Transverse colon (tissue), 4 donors: ENCODE measurements at regions not wholly inside any gene's neighbourhood (a gene's known extent, or its start where the extent isn't known, plus 50 kb on each side); places are given as distances from the start of the nearest gene placed in this dataset.

Experiments
- DNase-seq: peaks from one replicate; pipeline ENCODE4 v3.0.0-alpha.2; 2019
- H3K27ac ChIP-seq, 4 donors: fragments of 200-600 bp; sonication (generic); 2 replicates each; pipeline ENCODE4 v1.5.1; 2016 to 2018; ENCODE audit warnings: inconsistent platforms in 4 of 4
- H3K27me3 ChIP-seq: fragments of 200-600 bp; sonication (generic); 2 replicates; pipeline ENCODE4 v1.5.1; 2017; ENCODE audit warnings: inconsistent platforms
- H3K36me3 ChIP-seq, 4 donors: fragments of 200-600 bp; sonication (generic); 2 replicates each; pipeline ENCODE4 v1.5.1; 2017 to 2019; ENCODE audit warnings: inconsistent platforms in 4 of 4
- H3K4me1 ChIP-seq, 4 donors: fragments of 200-600 bp; sonication (generic); 2 replicates each; pipeline ENCODE4 v1.5.1; 2017 to 2020; ENCODE audit warnings: inconsistent platforms in 4 of 4
- H3K4me3 ChIP-seq, 4 donors: fragments of 200-600 bp; sonication (generic); 1 replicate in 1 of 4; 2 replicates in 3 of 4; pipeline versions ENCODE4 v1.5.1 to v1.6.1; 2017 to 2019; ENCODE audit warnings: inconsistent platforms in 4 of 4
- H3K9me3 ChIP-seq, 2 donors: fragments of 200-600 bp; sonication (generic); 2 replicates each; pipeline ENCODE4 v1.5.1; 2017 to 2019; ENCODE audit warnings: inconsistent platforms in 2 of 2
- EP300 ChIP-seq: sonication (generic); formaldehyde crosslinking; IDR thresholded peaks from one replicate; pipeline ENCODE4 v1.6.1; 2017; ENCODE audit warnings: antibody characterized with exemption, low read depth
- POLR2A ChIP-seq: fragments of 450-650 bp; IDR thresholded peaks from one replicate; pipeline ENCODE4 v1.6.1; 2016; ENCODE audit warnings: antibody characterized with exemption, mild to moderate bottlenecking, moderate library complexity
- POLR2AphosphoS5 ChIP-seq, 3 donors: sonication (generic); formaldehyde crosslinking; IDR thresholded peaks; one replicate each; pipeline ENCODE4 v1.6.1; 2016; ENCODE audit warnings: antibody characterized with exemption in 3 of 3
- WGBS, 2 donors: methylation state at CpG; one replicate each; pipeline ENCODE4 v1.1.5; 2018; ENCODE audit warnings: low coverage in 1 of 2; 5-methylcytosine and 5-hydroxymethylcytosine counted together
- in situ Hi-C, 4 donors: fragments of 200-750 bp; cut with MboI; loops; one replicate each; pipeline versions ENCODE4 v1.15.0 to v1.15.1; 2017; ENCODE audit warnings: low sequenced_read_pairs in 3 of 4, low pct_ligation_motif_present in 1 of 4, low pct_unique_long_range_greater_than_20kb in 1 of 4
- intact Hi-C: fragments of 100-400 bp; cut with DNase I; formaldehyde crosslinking; loops from one replicate; pipeline ENCODE4 v1.15.1; 2023; ENCODE audit warnings: low total_unique reads
- TF ChIP-seq, protein P1 (sequence below), 5 experiments: fragments of 200-600 bp in 3 of 5; fragments of 450-650 bp in 2 of 5; sonication (generic) in 3 of 5; IDR thresholded peaks; 1 replicate in 2 of 5; 2 replicates in 3 of 5; pipeline ENCODE4 v1.5.1; 2016 to 2017; ENCODE audit warnings: antibody characterized with exemption in 5 of 5, inconsistent platforms in 3 of 5, mild to moderate bottlenecking in 2 of 5, moderate library complexity in 1 of 5

DNA sequence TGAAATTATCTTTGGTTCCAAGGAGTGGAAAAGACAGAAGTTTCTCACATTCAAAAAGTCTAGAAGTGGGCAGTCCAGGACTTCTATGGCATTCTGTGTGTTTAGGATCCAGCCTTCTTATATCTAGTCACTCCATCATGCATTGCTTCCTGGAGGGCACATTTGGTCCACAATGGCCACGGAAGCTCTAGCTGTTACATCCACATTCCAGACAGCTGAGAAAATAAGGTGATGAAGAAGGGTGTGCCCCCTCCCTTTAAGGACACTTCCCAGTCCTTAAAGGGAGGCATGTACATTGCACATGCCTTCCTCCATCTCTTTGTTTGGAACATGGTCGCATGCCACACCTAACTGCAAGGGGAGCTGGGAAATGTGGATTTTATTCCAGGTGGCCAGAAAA is 59.9 kb upstream of the BZW1 start:
- in situ Hi-C loops (no loop called here), intact Hi-C loops (no loop called here)
- H3K36me3 ChIP-seq: no peaks in the 10 kb centered on the region
- H3K4me3 ChIP-seq: no peak overlapping the region
- no peaks in the 10 kb centered on the region for H3K9me3 ChIP-seq
- no peaks in the 10 kb centered on the region for H3K27me3 ChIP-seq
- 80 to 89% methylated on average over 2 of the region's 2 CpGs for WGBS, 2 donors
- H3K4me1 ChIP-seq: peaks cover 0 to 19% (median 8%) of the 10 kb centered on the region in 4 donors
- H3K27ac ChIP-seq: no peak overlapping the region
- TF ChIP-seq POLR2A (no peak), EP300 (no peak), POLR2AphosphoS5 (IDR thresholded peaks at IDR 0.05) (no peak)
- TF ChIP-seq, protein P1, sequence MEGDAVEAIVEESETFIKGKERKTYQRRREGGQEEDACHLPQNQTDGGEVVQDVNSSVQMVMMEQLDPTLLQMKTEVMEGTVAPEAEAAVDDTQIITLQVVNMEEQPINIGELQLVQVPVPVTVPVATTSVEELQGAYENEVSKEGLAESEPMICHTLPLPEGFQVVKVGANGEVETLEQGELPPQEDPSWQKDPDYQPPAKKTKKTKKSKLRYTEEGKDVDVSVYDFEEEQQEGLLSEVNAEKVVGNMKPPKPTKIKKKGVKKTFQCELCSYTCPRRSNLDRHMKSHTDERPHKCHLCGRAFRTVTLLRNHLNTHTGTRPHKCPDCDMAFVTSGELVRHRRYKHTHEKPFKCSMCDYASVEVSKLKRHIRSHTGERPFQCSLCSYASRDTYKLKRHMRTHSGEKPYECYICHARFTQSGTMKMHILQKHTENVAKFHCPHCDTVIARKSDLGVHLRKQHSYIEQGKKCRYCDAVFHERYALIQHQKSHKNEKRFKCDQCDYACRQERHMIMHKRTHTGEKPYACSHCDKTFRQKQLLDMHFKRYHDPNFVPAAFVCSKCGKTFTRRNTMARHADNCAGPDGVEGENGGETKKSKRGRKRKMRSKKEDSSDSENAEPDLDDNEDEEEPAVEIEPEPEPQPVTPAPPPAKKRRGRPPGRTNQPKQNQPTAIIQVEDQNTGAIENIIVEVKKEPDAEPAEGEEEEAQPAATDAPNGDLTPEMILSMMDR (IDR thresholded peaks at IDR 0.05): no peak
- DNase-seq: no peak

DNA sequence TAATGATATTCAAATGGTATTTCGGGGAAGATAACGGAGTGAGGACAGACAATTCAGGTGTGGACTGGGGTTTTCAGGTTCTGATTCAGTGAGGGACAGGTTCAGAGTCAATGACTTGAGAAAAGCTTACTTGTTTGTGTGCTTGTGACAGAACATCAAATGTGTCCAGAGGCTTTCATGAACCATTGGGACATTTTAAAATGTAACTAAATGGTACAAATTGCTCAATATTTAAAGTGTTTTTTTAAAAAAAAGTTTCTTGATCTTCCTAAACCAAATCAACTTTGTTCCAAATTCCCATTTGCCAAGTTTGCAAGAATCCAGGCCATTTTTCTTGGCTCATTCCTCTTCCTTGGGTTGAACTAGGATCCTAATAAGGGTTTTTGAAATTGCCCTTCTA is 59.4 kb upstream of the BZW1 start:
- TF ChIP-seq POLR2A (no peak), EP300 (no peak), POLR2AphosphoS5 (IDR thresholded peaks at IDR 0.05) (no peak)
- TF ChIP-seq, protein P1 (IDR thresholded peaks at IDR 0.05): no peak

DNA sequence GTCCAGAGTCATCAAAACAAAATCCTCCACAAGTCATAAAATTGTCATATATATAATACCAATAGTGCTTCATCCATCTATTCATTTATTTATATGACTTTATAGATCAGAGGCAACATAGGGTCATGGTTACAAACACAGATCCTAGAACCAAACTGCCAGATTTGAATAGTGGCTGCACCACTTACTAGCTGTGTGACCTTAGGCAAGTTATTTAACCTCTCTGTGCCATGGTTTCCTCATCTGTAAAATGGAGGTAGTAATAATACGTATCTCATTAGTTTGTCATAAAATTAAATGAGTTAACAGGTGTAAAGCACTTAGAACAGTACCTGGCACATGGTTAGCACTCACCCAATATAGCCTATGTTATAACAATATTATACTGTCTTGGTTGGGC is 58.9 kb upstream of the BZW1 start:
- no peak for DNase-seq
- no peaks in the 10 kb centered on the region for H3K9me3 ChIP-seq
- H3K27me3 ChIP-seq: no peaks in the 10 kb centered on the region
- no peak overlapping the region for H3K27ac ChIP-seq
- TF ChIP-seq, protein P1 (IDR thresholded peaks at IDR 0.05): no peak
- no peak for TF ChIP-seq POLR2A
- no peak for TF ChIP-seq POLR2AphosphoS5 (IDR thresholded peaks at IDR 0.05)
- no peak for TF ChIP-seq EP300
- H3K4me3 ChIP-seq: no peak overlapping the region
- intact Hi-C loops: no loop called here
- H3K36me3 ChIP-seq: no peaks in the 10 kb centered on the region
- in situ Hi-C loops: no loop called here
- peaks cover 0 to 20% (median 10%) of the 10 kb centered on the region in 4 donors for H3K4me1 ChIP-seq
- WGBS, 2 donors: 69 to 80% methylated on average over 1 of the region's 1 CpG

More for the DNA sequence above, 59.4 kb upstream of the BZW1 start:
- in situ Hi-C loops (no loop called here), intact Hi-C loops (no loop called here)
- Histone ChIP-seq H3K27ac (no peak overlapping the region), H3K36me3 (no peaks in the 10 kb centered on the region), H3K4me3 (no peak overlapping the region), H3K4me1 (peaks cover 0 to 21% (median 10%) of the 10 kb centered on the region in 4 donors), H3K27me3 (no peaks in the 10 kb centered on the region), H3K9me3 (no peaks in the 10 kb centered on the region)
- WGBS, 2 donors: 87 to 93% methylated on average over 2 of the region's 2 CpGs
- DNase-seq: no peak

DNA sequence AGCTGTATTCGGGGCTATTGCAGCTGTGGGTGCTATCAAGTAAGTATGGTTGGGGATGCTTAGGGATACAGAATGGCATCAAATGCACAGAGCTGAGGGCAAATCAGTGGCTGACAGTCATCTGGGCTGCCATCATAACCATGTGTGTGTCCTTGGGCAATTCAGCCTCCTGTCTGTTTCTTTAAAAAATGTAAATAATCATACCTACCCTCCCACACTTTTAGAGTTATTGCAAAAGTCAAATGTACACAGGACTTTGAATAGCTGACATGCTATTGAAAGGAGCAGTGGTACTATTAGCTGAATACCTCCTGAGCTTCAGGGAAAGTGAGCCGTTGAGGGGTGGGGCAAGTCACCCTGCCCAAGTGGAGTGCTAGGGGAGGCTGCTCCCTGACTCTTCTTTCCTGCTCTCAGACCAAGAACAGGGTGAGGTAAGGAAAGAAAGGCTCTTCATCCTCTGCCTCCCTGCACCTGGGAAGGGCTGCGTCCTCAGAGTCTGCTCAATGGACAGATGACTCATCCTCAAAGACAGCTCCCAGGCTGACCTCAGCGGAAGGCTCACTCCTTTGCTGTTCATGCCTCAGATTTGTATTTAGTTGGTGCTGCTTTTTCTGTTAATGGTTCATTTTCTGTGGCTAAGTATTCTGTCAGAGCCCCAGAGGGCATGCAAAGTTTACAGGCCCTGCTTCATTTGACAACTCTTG is 54.9 kb upstream of the BZW1 start:
- H3K27me3 ChIP-seq: no peaks in the 10 kb centered on the region
- no peaks in the 10 kb centered on the region for H3K36me3 ChIP-seq
- peak; percentile 47 for DNase-seq
- peak overlapping the region in 1 of 4 donors; percentile 11 for H3K27ac ChIP-seq
- H3K4me1 ChIP-seq: peaks cover 0 to 15% (median 7%) of the 10 kb centered on the region in 4 donors
- intact Hi-C loops: no loop called here
- H3K4me3 ChIP-seq: no peak overlapping the region
- TF ChIP-seq POLR2A (no peak), EP300 (no peak), POLR2AphosphoS5 (IDR thresholded peaks at IDR 0.05) (no peak)
- TF ChIP-seq, protein P1 (IDR thresholded peaks at IDR 0.05): no peak
- no peaks in the 10 kb centered on the region for H3K9me3 ChIP-seq
- WGBS, 2 donors: 36% methylated on average over 4 of the region's 4 CpGs; no CpG with 5 or more reads in 1 of the 2 donors
- in situ Hi-C loops: no loop called here
